SH-SY5Y (cell line): ENCODE measurements at regions not wholly inside any gene's neighbourhood (a gene's known extent, or its start where the extent isn't known, plus 50 kb on each side); places are given as distances from the start of the nearest gene placed in this dataset.

Source experiments
- GATA2 ChIP-seq: IDR thresholded peaks from 2 replicates; pipeline ENCODE4 v1.6.1; 2011; ENCODE audit warnings: mild to moderate bottlenecking, low read depth, low read length
- GATA3 ChIP-seq: IDR thresholded peaks from 2 replicates; pipeline ENCODE4 v1.6.1; 2011; ENCODE audit warnings: low read depth, mild to moderate bottlenecking, low read length, moderate library complexity

DNA sequence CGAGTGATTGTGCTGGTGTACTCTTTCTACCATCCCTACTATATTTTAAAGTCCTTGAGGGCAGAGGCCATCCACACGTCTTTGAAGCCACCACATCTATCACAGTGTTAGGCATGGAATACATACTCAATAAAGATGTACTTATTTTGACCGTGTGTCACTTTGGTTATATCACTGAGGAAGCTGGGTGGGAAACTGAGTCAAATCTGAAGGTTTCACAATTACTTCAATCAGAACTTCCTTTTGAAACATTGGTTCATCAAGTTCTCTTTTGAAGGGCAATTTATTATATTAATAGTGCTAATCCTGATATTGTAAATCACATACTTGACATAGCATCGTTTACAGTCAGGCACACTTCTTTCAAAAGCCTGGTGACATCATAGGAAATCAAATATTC, 53.3 kb upstream of the ATP1B1 start:
- TF ChIP-seq GATA2 (no peak), GATA3 (no peak)
